Activated CD4-positive, alpha-beta memory T cell treated with anti-CD3 and anti-CD28 coated beads for 36 hours (primary cell): ENCODE measurements at regions not wholly inside any gene's neighbourhood (a gene's known extent, or its start where the extent isn't known, plus 50 kb on each side); places are given as distances from the start of the nearest gene placed in this dataset.

ENCODE experiments used
- CTCF ChIA-PET: fragments of 350-600 bp; sonication (Branson Sonifier 250); formaldehyde crosslinking; loops from one replicate; lab custom pipeline; 2021; ENCODE audit warnings: antibody characterized with exemption, inconsistent platforms; lab: Charles Lee
- POLR2A ChIA-PET: fragments of 350-600 bp; sonication (Branson Sonifier 250); formaldehyde crosslinking; loops from one replicate; lab custom pipeline; 2021; ENCODE audit warnings: antibody characterized with exemption; lab: Charles Lee
- DNase-seq: peaks from one replicate; pipeline ENCODE4 v3.0.0-alpha.2; 2020
- H3K27ac Mint-ChIP-seq: one replicate; pipeline ENCODE4 v1.8.0; 2021; ENCODE audit warnings: mixed read lengths
- H3K27me3 Mint-ChIP-seq: one replicate; pipeline ENCODE4 v1.8.0; 2021; ENCODE audit warnings: mixed read lengths
- H3K36me3 Mint-ChIP-seq: one replicate; pipeline ENCODE4 v1.8.0; 2021; ENCODE audit warnings: mixed read lengths
- H3K4me1 Mint-ChIP-seq: one replicate; pipeline ENCODE4 v1.8.0; 2021; ENCODE audit warnings: low read depth, mixed read lengths
- H3K4me3 Mint-ChIP-seq: one replicate; pipeline ENCODE4 v1.8.0; 2021; ENCODE audit warnings: mild to moderate bottlenecking, mixed read lengths
- H3K9me3 Mint-ChIP-seq: one replicate; pipeline ENCODE4 v1.8.0; 2021; ENCODE audit warnings: mixed read lengths
- intact Hi-C: fragments of 100-400 bp; cut with micrococcal nuclease; formaldehyde crosslinking; loops from one replicate; pipeline ENCODE4 v1.15.1; 2023

GRCh38 chr3:180457225-180457624, 144.7 kb upstream of the TTC14 start:
- DNase-seq: no peak
- H3K27me3 Mint-ChIP-seq: no peaks in the 10 kb centered on the region
- no peak overlapping the region for H3K27ac Mint-ChIP-seq
- intact Hi-C loops: no loop called here
- no peaks in the 10 kb centered on the region for H3K4me1 Mint-ChIP-seq
- H3K36me3 Mint-ChIP-seq: no peaks in the 10 kb centered on the region
- H3K4me3 Mint-ChIP-seq: no peak overlapping the region
- POLR2A ChIA-PET: no interaction called here
- CTCF ChIA-PET: no interaction called here
- no peaks in the 10 kb centered on the region for H3K9me3 Mint-ChIP-seq

- H3K27me3 Mint-ChIP-seq: no peaks in the 10 kb centered on the region
- intact Hi-C loops: no loop called here
- ChIA-PET CTCF (no interaction called here), POLR2A (no interaction called here)
- no peak overlapping the region for H3K27ac Mint-ChIP-seq
- H3K4me1 Mint-ChIP-seq: no peaks in the 10 kb centered on the region
- no peak overlapping the region for H3K4me3 Mint-ChIP-seq
- H3K36me3 Mint-ChIP-seq: no peaks in the 10 kb centered on the region
- no peaks in the 10 kb centered on the region for H3K9me3 Mint-ChIP-seq
- DNase-seq: no peak
These were observed 135.5 kb upstream of the TTC14 start for GRCh38 chr3:180466401-180467011.

GRCh38 chr3:180467177-180467576, 134.8 kb upstream of the TTC14 start:
- DNase-seq: no peak
- Mint-ChIP-seq H3K27me3 (no peaks in the 10 kb centered on the region), H3K4me3 (no peak overlapping the region), H3K4me1 (no peaks in the 10 kb centered on the region), H3K27ac (no peak overlapping the region), H3K36me3 (no peaks in the 10 kb centered on the region), H3K9me3 (no peaks in the 10 kb centered on the region)
- CTCF ChIA-PET: no interaction called here
- intact Hi-C loops: no loop called here
- POLR2A ChIA-PET: no interaction called here

- Mint-ChIP-seq H3K36me3 (no peaks in the 10 kb centered on the region), H3K27me3 (no peaks in the 10 kb centered on the region), H3K9me3 (no peaks in the 10 kb centered on the region), H3K4me1 (no peaks in the 10 kb centered on the region), H3K4me3 (no peak overlapping the region), H3K27ac (no peak overlapping the region)
- ChIA-PET CTCF (no interaction called here), POLR2A (no interaction called here)
- intact Hi-C loops: no loop called here
- DNase-seq: no peak
These were observed 132.8 kb upstream of the TTC14 start for GRCh38 chr3:180469149-180469548.

- DNase-seq: no peak
- H3K27me3 Mint-ChIP-seq: peaks cover 2% of the 10 kb centered on the region
- no peaks in the 10 kb centered on the region for H3K4me1 Mint-ChIP-seq
- no peak overlapping the region for H3K4me3 Mint-ChIP-seq
- H3K9me3 Mint-ChIP-seq: no peaks in the 10 kb centered on the region
- intact Hi-C loops: no loop called here
- POLR2A ChIA-PET: no interaction called here
- CTCF ChIA-PET: no interaction called here
- H3K36me3 Mint-ChIP-seq: no peaks in the 10 kb centered on the region
- H3K27ac Mint-ChIP-seq: no peak overlapping the region
These were observed 123.3 kb upstream of the TTC14 start for GRCh38 chr3:180478695-180479094.

- Mint-ChIP-seq H3K4me3 (no peak overlapping the region), H3K27ac (no peak overlapping the region), H3K27me3 (no peaks in the 10 kb centered on the region), H3K4me1 (no peaks in the 10 kb centered on the region), H3K9me3 (peaks cover 20% of the 10 kb centered on the region), H3K36me3 (no peaks in the 10 kb centered on the region)
- POLR2A ChIA-PET: no interaction called here
- intact Hi-C loops: no loop called here
- no peak for DNase-seq
- CTCF ChIA-PET: no interaction called here
These were observed 109.9 kb upstream of the TTC14 start for GRCh38 chr3:180492047-180492446.

- ChIA-PET CTCF (no interaction called here), POLR2A (no interaction called here)
- Mint-ChIP-seq H3K9me3 (peaks cover 22% of the 10 kb centered on the region), H3K4me3 (no peak overlapping the region), H3K36me3 (no peaks in the 10 kb centered on the region), H3K27ac (no peak overlapping the region), H3K27me3 (no peaks in the 10 kb centered on the region), H3K4me1 (no peaks in the 10 kb centered on the region)
- intact Hi-C loops: no loop called here
- DNase-seq: no peak
These were observed 105.0 kb upstream of the TTC14 start for GRCh38 chr3:180496995-180497394.

GRCh38 chr3:180516368-180516767, 85.6 kb upstream of the TTC14 start:
- Mint-ChIP-seq H3K36me3 (no peaks in the 10 kb centered on the region), H3K27me3 (no peaks in the 10 kb centered on the region), H3K4me1 (no peaks in the 10 kb centered on the region), H3K9me3 (peaks cover 11% of the 10 kb centered on the region), H3K27ac (no peak overlapping the region), H3K4me3 (no peak overlapping the region)
- ChIA-PET CTCF (no interaction called here), POLR2A (no interaction called here)
- DNase-seq: no peak
- intact Hi-C loops: no loop called here

GRCh38 chr3:180523040-180523439, 78.9 kb upstream of the TTC14 start:
- CTCF ChIA-PET: no interaction called here
- intact Hi-C loops: no loop called here
- no peak for DNase-seq
- POLR2A ChIA-PET: no interaction called here
- H3K4me3 Mint-ChIP-seq: no peak overlapping the region
- no peak overlapping the region for H3K27ac Mint-ChIP-seq
- no peaks in the 10 kb centered on the region for H3K4me1 Mint-ChIP-seq
- H3K9me3 Mint-ChIP-seq: peaks cover 8% of the 10 kb centered on the region
- H3K36me3 Mint-ChIP-seq: no peaks in the 10 kb centered on the region
- no peaks in the 10 kb centered on the region for H3K27me3 Mint-ChIP-seq

- intact Hi-C loops: no loop called here
- Mint-ChIP-seq H3K27me3 (peaks cover 2% of the 10 kb centered on the region), H3K36me3 (no peaks in the 10 kb centered on the region), H3K4me3 (no peak overlapping the region), H3K4me1 (no peaks in the 10 kb centered on the region), H3K27ac (no peak overlapping the region), H3K9me3 (no peaks in the 10 kb centered on the region)
- DNase-seq: no peak
- ChIA-PET CTCF (no interaction called here), POLR2A (no interaction called here)
These were observed 73.1 kb upstream of the TTC14 start for GRCh38 chr3:180528843-180529242.

- ChIA-PET CTCF (no interaction called here), POLR2A (no interaction called here)
- Mint-ChIP-seq H3K27ac (no peak overlapping the region), H3K36me3 (no peaks in the 10 kb centered on the region), H3K4me1 (no peaks in the 10 kb centered on the region), H3K9me3 (no peaks in the 10 kb centered on the region), H3K27me3 (peaks cover 2% of the 10 kb centered on the region), H3K4me3 (no peak overlapping the region)
- no peak for DNase-seq
- intact Hi-C loops: no loop called here
These were observed 72.2 kb upstream of the TTC14 start for GRCh38 chr3:180529778-180530177.

GRCh38 chr3:180530276-180530675, 71.7 kb upstream of the TTC14 start:
- Mint-ChIP-seq H3K9me3 (no peaks in the 10 kb centered on the region), H3K27ac (no peak overlapping the region), H3K4me1 (no peaks in the 10 kb centered on the region), H3K27me3 (peaks cover 2% of the 10 kb centered on the region), H3K36me3 (no peaks in the 10 kb centered on the region), H3K4me3 (no peak overlapping the region)
- CTCF ChIA-PET: no interaction called here
- DNase-seq: no peak
- POLR2A ChIA-PET: no interaction called here
- intact Hi-C loops: no loop called here

- intact Hi-C loops: no loop called here
- Mint-ChIP-seq H3K27me3 (peaks cover 2% of the 10 kb centered on the region), H3K4me1 (no peaks in the 10 kb centered on the region), H3K4me3 (no peak overlapping the region), H3K9me3 (no peaks in the 10 kb centered on the region), H3K36me3 (no peaks in the 10 kb centered on the region), H3K27ac (no peak overlapping the region)
- ChIA-PET POLR2A (no interaction called here), CTCF (no interaction called here)
- no peak for DNase-seq
These were observed 70.4 kb upstream of the TTC14 start for GRCh38 chr3:180531303-180532278.
